Esophagus squamous epithelium (tissue), 5 donors: ENCODE measurements at regions not wholly inside any gene's neighbourhood (a gene's known extent, or its start where the extent isn't known, plus 50 kb on each side); places are given as distances from the start of the nearest gene placed in this dataset.

ENCODE experiments used
- DNase-seq: peaks from one replicate; lab custom pipeline; 2025; lab: John Stamatoyannopoulos, UW
- H3K27ac ChIP-seq, 4 donors: fragments of 200-600 bp; sonication (generic); one replicate each; pipeline ENCODE4 v1.5.1; 2016 to 2019; ENCODE audit warnings: mild to moderate bottlenecking in 1 of 4
- H3K27me3 ChIP-seq, 4 donors: fragments of 200-600 bp; sonication (generic); 1 replicate in 3 of 4; 2 replicates in 1 of 4; pipeline versions ENCODE4 v1.5.1 to v1.6.0; 2017 to 2021; ENCODE audit warnings: antibody characterized with exemption in 1 of 4
- H3K36me3 ChIP-seq, 3 donors: fragments of 200-600 bp; sonication (generic); one replicate each; pipeline ENCODE4 v1.5.1; 2016 to 2019
- H3K4me1 ChIP-seq, 3 donors: fragments of 200-600 bp; sonication (generic); one replicate each; pipeline ENCODE4 v1.5.1; 2017 to 2019
- H3K4me3 ChIP-seq, 4 donors: fragments of 200-600 bp; sonication (generic); 1 replicate in 3 of 4; 2 replicates in 1 of 4; pipeline ENCODE4 v1.5.1; 2016 to 2019; ENCODE audit warnings: mild to moderate bottlenecking in 2 of 4, moderate library complexity in 1 of 4
- H3K9me3 ChIP-seq, 3 donors: fragments of 200-600 bp; sonication (generic); one replicate each; pipeline ENCODE4 v1.5.1; 2016 to 2019
- POLR2A ChIP-seq, 4 donors: fragments of 450-650 bp; IDR thresholded peaks; one replicate each; pipeline ENCODE4 v1.6.1; 2017; ENCODE audit warnings: antibody characterized with exemption in 4 of 4, mild to moderate bottlenecking in 4 of 4, moderate library complexity in 3 of 4
- WGBS, 2 donors: methylation state at CpG; one replicate each; pipeline ENCODE4 v1.1.5; 2018; 5-methylcytosine and 5-hydroxymethylcytosine counted together
- intact Hi-C: fragments of 100-400 bp; cut with DNase I; formaldehyde crosslinking; loops from one replicate; pipeline ENCODE4 v1.15.0; 2022
- TF ChIP-seq, protein P1 (sequence below), 6 experiments: fragments of 450-650 bp in 4 of 6; fragments of 200-600 bp in 2 of 6; sonication (generic) in 2 of 6; IDR thresholded peaks; one replicate each; pipeline ENCODE4 v1.5.1; 2016 to 2019; ENCODE audit warnings: antibody characterized with exemption in 6 of 6, mild to moderate bottlenecking in 4 of 6, moderate library complexity in 4 of 6
- donor health status: DM: yes; HTN: yes; CAD: no.

DNA sequence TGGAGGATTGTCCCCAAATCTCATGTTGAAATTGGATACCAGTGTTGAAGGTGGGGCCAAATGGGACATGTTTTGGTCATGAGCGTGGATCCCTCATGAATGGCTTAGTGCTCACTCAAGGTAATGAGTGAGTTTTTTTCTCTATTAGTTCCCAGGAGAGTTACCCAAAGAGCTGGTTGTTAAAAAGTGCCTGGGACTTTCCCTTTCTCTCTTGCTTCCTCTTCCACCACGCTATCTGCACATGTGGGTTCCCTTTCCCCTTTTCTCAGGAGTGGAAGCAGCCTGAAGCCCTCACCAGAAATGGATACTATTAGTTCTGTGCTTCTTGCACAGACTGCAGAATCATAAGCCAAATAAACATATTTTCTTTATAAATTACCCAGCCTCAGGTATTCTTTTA is 465.4 kb downstream of the FSCB start:
- no peak for TF ChIP-seq POLR2A (IDR thresholded peaks at IDR 0.05)
- Histone ChIP-seq H3K4me3 (no peak overlapping the region), H3K4me1 (no peaks in the 10 kb centered on the region), H3K27me3 (no peaks in the 10 kb centered on the region), H3K9me3 (peaks cover 0 to 6% (median 0%) of the 10 kb centered on the region in 3 donors), H3K36me3 (no peaks in the 10 kb centered on the region), H3K27ac (no peak overlapping the region)
- DNase-seq, result no peak
- intact Hi-C loops, result no loop called here
- WGBS, 2 donors, result 66 to 81% methylated on average over 2 of the region's 2 CpGs

DNA sequence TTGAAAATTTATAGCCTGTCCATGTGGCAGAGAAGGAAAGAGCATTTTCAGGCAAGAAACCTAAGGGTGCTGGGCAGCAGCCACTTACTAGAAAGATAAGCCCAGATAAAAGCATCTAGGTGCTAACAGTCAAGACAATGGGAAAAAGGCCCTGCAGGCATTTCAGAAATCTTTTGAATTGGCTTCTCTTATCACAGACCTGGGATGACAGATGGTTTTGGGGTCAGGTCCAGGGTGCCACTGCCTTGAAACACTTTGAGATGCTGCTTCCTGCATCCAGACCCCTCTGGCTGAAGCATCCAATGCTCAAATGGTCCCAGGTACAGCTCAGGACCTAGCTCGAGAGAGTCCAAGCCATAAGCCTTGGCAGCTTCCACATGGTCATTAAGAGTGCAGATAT is 466.5 kb downstream of the FSCB start:
- Histone ChIP-seq H3K27ac (no peak overlapping the region), H3K36me3 (no peaks in the 10 kb centered on the region), H3K27me3 (no peaks in the 10 kb centered on the region), H3K4me3 (no peak overlapping the region), H3K4me1 (no peaks in the 10 kb centered on the region), H3K9me3 (peaks cover 0 to 6% (median 0%) of the 10 kb centered on the region in 3 donors)
- intact Hi-C loops, result no loop called here
- 67% methylated on average over 1 of the region's 1 CpG; no CpG with 5 or more reads in 1 of the 2 donors for WGBS, 2 donors
- DNase-seq, result no peak
- TF ChIP-seq, protein P1, sequence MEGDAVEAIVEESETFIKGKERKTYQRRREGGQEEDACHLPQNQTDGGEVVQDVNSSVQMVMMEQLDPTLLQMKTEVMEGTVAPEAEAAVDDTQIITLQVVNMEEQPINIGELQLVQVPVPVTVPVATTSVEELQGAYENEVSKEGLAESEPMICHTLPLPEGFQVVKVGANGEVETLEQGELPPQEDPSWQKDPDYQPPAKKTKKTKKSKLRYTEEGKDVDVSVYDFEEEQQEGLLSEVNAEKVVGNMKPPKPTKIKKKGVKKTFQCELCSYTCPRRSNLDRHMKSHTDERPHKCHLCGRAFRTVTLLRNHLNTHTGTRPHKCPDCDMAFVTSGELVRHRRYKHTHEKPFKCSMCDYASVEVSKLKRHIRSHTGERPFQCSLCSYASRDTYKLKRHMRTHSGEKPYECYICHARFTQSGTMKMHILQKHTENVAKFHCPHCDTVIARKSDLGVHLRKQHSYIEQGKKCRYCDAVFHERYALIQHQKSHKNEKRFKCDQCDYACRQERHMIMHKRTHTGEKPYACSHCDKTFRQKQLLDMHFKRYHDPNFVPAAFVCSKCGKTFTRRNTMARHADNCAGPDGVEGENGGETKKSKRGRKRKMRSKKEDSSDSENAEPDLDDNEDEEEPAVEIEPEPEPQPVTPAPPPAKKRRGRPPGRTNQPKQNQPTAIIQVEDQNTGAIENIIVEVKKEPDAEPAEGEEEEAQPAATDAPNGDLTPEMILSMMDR (IDR thresholded peaks at IDR 0.05), result no peak
- no peak for TF ChIP-seq POLR2A (IDR thresholded peaks at IDR 0.05)

DNA sequence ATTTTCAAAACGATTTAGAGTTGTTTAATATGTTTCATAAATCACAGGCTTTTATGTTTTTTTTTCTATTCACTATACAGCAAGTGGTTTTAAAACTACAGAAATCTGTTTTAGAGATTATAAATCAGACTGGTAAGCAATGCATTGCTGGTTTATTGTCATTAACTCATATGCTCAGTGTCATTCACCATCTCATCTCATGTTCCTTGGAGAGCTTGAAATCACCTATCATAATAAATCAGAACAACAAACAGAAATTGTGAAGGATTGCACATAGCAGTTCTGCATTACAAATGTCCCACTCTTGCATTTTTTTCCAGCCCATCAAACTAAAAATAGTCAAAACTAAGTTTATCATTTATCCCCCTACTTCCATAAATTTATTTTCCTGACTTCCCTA is 470.8 kb downstream of the FSCB start:
- Histone ChIP-seq H3K4me3 (no peak overlapping the region), H3K27ac (no peak overlapping the region), H3K36me3 (no peaks in the 10 kb centered on the region), H3K9me3 (peaks cover 0 to 6% (median 0%) of the 10 kb centered on the region in 3 donors), H3K4me1 (no peaks in the 10 kb centered on the region), H3K27me3 (no peaks in the 10 kb centered on the region)
- DNase-seq, result no peak
- 19 to 20% methylated on average over 1 of the region's 1 CpG for WGBS, 2 donors
- intact Hi-C loops, result no loop called here
- TF ChIP-seq POLR2A (IDR thresholded peaks at IDR 0.05), result no peak
- TF ChIP-seq, protein P1 (IDR thresholded peaks at IDR 0.05), result no peak

DNA sequence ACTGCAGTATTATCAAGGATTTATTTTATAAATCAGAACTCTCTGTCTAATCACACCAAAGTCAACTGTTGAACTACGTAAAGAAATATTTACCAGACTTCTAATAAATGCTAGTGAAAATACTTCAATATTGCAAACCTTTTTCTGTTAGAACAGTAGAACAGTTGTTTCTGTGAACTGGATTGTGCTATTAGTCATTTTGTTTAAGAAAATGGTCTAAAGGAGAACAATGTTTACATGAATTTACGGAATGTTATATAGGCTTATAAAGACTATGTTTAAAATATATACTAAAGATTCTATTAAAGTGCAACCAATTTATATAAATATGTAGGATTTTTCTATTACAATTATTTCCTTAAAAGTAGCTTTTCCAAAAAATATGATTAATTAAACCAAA is 471.4 kb downstream of the FSCB start:
- intact Hi-C loops, result no loop called here
- no peak for TF ChIP-seq POLR2A (IDR thresholded peaks at IDR 0.05)
- TF ChIP-seq, protein P1 (IDR thresholded peaks at IDR 0.05), result no peak
- Histone ChIP-seq H3K4me1 (no peaks in the 10 kb centered on the region), H3K4me3 (no peak overlapping the region), H3K9me3 (peaks cover 0 to 2% (median 0%) of the 10 kb centered on the region in 3 donors), H3K36me3 (no peaks in the 10 kb centered on the region), H3K27me3 (no peaks in the 10 kb centered on the region), H3K27ac (no peak overlapping the region)
- no peak for DNase-seq
- 43 to 71% methylated on average over 2 of the region's 2 CpGs for WGBS, 2 donors

DNA sequence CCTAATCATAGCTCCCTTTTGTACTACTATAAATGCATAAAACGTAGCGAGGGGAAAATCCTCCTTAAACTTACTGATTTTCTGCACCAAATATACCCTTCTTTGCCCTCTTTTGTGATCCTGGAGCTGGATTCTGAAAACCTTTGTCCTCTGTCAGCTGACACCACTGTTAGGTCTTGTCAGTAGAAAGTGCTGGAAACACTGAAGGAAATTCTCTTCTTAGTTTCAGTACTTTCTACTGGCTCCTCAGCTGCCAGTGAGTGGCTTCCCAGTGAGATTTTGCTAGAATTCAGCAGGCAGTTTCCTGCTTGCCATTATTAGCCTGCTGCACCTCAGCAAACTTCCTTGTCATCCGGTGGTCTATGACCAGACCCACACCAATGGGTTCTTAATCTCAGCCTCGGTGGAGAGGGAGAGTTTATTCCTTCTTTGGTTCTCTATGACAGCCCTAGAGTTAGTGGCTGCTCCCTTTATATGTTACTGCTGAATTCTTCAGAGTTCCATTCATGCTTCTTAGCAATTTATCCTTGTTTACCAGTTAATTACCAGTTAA is 476.2 kb downstream of the FSCB start:
- intact Hi-C loops, result no loop called here
- H3K36me3 ChIP-seq, result no peaks in the 10 kb centered on the region
- no peak overlapping the region for H3K4me3 ChIP-seq
- no peaks in the 10 kb centered on the region for H3K27me3 ChIP-seq
- H3K9me3 ChIP-seq, result no peaks in the 10 kb centered on the region
- 25 to 41% methylated on average over 4 of the region's 4 CpGs for WGBS, 2 donors
- no peaks in the 10 kb centered on the region for H3K4me1 ChIP-seq
- DNase-seq, result no peak
- TF ChIP-seq, protein P1 (IDR thresholded peaks at IDR 0.05), result no peak
- no peak for TF ChIP-seq POLR2A (IDR thresholded peaks at IDR 0.05)
- H3K27ac ChIP-seq, result no peak overlapping the region

DNA sequence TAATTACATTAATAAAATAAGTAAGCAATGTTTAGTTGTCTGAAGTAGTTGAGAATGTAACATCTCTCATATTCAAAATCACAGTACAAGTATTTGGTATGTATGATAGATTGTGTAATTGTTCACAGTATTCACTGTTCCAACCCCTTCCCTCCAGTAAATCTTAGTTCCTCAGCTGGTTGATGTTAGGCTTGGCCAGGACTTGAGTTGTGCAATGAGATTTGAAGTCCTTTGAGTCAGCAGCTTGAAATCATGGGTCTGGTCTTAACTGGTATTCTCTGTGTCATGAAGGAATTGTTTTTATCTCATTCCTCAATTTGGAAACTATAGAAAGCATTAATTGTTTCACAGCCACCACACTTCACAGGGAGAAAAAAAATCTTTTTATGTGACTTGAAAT is 477.1 kb downstream of the FSCB start:
- no peak overlapping the region for H3K4me3 ChIP-seq
- H3K36me3 ChIP-seq, result no peaks in the 10 kb centered on the region
- no peaks in the 10 kb centered on the region for H3K27me3 ChIP-seq
- H3K27ac ChIP-seq, result no peak overlapping the region
- H3K4me1 ChIP-seq, result no peaks in the 10 kb centered on the region
- DNase-seq, result no peak
- no peaks in the 10 kb centered on the region for H3K9me3 ChIP-seq
- TF ChIP-seq, protein P1 (IDR thresholded peaks at IDR 0.05), result no peak
- TF ChIP-seq POLR2A (IDR thresholded peaks at IDR 0.05), result no peak
- intact Hi-C loops, result no loop called here
